Karpas-422 (cell line): ENCODE measurements at regions not wholly inside any gene's neighbourhood (a gene's known extent, or its start where the extent isn't known, plus 50 kb on each side); places are given as distances from the start of the nearest gene placed in this dataset.

Experiments used
- DNase-seq: peaks from one replicate; pipeline ENCODE4 v3.0.0-alpha.2; 2015
- H2AFZ ChIP-seq: fragments of 200-600 bp; sonication (generic); 2 replicates; pipeline ENCODE4 v1.6.1; 2014; ENCODE audit warnings: antibody characterized with exemption, low read length, mixed read lengths
- H3K27ac ChIP-seq: fragments of 200-600 bp; sonication (generic); 2 replicates; pipeline ENCODE4 v1.5.1; 2014; ENCODE audit warnings: mild to moderate bottlenecking, low read length, moderate library complexity
- H3K27me3 ChIP-seq: fragments of 200-600 bp; sonication (generic); 2 replicates; pipeline ENCODE4 v1.6.1; 2014; ENCODE audit warnings: low read length, mixed read lengths
- H3K36me3 ChIP-seq: fragments of 200-600 bp; sonication (generic); 2 replicates; pipeline ENCODE4 v1.6.1; 2014; ENCODE audit warnings: low read length, mixed read lengths; ENCODE audit not compliant: insufficient read depth
- H3K4me1 ChIP-seq: fragments of 200-600 bp; sonication (generic); 2 replicates; pipeline ENCODE4 v1.6.1; 2014; ENCODE audit warnings: mild to moderate bottlenecking, low read length, mixed read lengths
- H3K4me2 ChIP-seq: fragments of 200-600 bp; sonication (generic); 2 replicates; pipeline ENCODE4 v1.6.1; 2014; ENCODE audit warnings: low read length, low read depth, mild to moderate bottlenecking; ENCODE audit not compliant: poor library complexity, severe bottlenecking
- H3K4me3 ChIP-seq: fragments of 200-600 bp; sonication (generic); 2 replicates; pipeline ENCODE4 v1.5.1; 2014; ENCODE audit warnings: mild to moderate bottlenecking, antibody characterized with exemption, low read length, mixed read lengths
- H3K79me2 ChIP-seq: fragments of 200-600 bp; sonication (generic); 2 replicates; pipeline ENCODE4 v1.6.1; 2014; ENCODE audit warnings: mild to moderate bottlenecking, low read length, mixed read lengths
- H3K9ac ChIP-seq: fragments of 200-600 bp; sonication (generic); 2 replicates; pipeline ENCODE4 v1.6.0; 2014; ENCODE audit warnings: low read length
- H3K9me2 ChIP-seq: fragments of 200-600 bp; sonication (generic), shearing (Covaris generic); replicated peaks from 2 replicates; pipeline ENCODE4 v1.6.0; 2014; ENCODE audit warnings: mild to moderate bottlenecking, low read length, moderate library complexity; ENCODE audit not compliant: insufficient read depth
- H3K9me3 ChIP-seq: fragments of 300-700, 200-600 bp; sonication (generic); 2 replicates; pipeline ENCODE4 v1.6.1; 2014; ENCODE audit warnings: low read length, mixed read lengths
- H4K20me1 ChIP-seq: fragments of 200-600 bp; sonication (generic); 2 replicates; pipeline ENCODE4 v1.6.1; 2014; ENCODE audit warnings: mild to moderate bottlenecking, antibody characterized with exemption, low read length, low read depth; ENCODE audit not compliant: insufficient read depth

DNA sequence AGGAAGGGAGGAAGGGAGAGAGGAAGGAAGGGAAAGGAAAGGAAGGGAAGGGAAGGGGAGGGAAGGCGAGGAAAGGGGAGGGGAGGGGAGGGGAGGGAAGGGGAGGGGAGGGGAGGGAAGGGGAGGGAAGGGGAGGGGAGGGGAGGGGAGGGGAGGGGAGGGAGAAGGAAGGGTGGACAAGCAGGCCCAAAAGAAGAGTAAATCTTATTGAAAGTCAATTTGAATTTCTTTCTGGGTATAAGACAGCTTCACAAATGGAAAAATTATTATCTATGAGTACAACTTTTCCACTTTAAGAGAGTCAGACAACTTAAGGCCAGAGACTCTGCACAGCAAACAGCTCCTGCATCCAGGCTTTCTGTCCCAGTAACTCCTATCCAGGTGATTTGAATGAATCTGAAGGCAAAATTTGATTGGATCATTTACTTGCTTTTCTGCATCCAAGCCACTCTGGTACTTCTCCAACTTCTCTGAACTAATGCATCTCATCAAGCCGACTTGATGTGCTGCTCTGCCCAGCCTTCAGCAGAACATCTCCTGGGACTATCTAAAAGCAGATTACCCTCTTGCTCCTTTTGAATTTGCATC lies 363.4 kb upstream of the KIF2A start:
- Histone ChIP-seq H3K4me3 (no peak overlapping the region), H3K9me2 (no peaks in the 10 kb centered on the region), H3K79me2 (no peaks in the 10 kb centered on the region), H3K36me3 (no peaks in the 10 kb centered on the region), H3K4me2 (no peak overlapping the region), H4K20me1 (no peaks in the 10 kb centered on the region), H3K9ac (no peak overlapping the region), H3K9me3 (no peaks in the 10 kb centered on the region), H3K27me3 (no peaks in the 10 kb centered on the region), H2AFZ (no peak overlapping the region), H3K4me1 (no peaks in the 10 kb centered on the region), H3K27ac (no peak overlapping the region)
- DNase-seq = no peak

DNA sequence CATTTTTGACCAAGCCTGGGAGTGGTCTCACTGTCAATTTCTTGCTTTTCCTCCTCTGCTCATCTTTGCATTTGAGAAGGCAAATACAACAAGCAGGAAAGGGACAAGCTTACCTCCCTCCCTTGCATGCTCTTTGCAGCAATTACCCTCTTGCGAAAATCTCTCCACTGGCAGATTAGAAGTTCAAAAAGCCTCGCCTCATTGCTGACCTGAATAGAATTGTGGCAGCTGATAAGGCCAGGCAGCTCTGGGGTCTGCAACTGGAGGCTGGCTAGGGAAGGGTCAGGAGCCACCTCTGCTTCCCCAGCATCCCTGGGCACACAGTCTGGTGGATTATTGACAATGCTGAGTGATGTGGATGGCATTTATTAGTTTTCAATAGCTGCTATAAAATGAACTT lies 362.3 kb upstream of the KIF2A start:
- Histone ChIP-seq H3K9ac (no peak overlapping the region), H4K20me1 (no peaks in the 10 kb centered on the region), H3K9me3 (no peaks in the 10 kb centered on the region), H3K9me2 (no peaks in the 10 kb centered on the region), H2AFZ (no peak overlapping the region), H3K79me2 (no peaks in the 10 kb centered on the region), H3K4me2 (no peak overlapping the region), H3K4me3 (no peak overlapping the region), H3K27ac (no peak overlapping the region), H3K27me3 (no peaks in the 10 kb centered on the region), H3K4me1 (no peaks in the 10 kb centered on the region), H3K36me3 (no peaks in the 10 kb centered on the region)
- no peak for DNase-seq

DNA sequence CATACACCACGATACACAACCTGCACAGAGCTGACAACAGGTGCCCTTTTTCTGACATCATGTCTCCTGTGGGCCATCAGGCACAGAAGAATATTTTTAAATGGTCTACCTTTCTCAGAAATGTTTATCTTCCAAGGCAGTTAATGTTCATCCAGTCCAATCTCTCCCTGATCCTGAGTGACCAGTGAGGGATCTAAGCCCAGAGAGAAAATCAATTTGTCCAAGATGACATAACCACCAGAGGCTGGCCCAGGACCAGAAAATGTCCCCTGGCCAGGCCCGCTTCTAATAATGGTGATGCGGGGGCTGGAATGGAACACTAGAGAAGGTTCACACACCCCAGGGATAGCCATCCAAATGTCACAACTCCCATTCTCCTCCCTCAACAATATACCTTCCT lies 357.9 kb upstream of the KIF2A start:
- H4K20me1 ChIP-seq = no peaks in the 10 kb centered on the region
- no peak overlapping the region for H3K4me3 ChIP-seq
- no peak overlapping the region for H3K27ac ChIP-seq
- H3K27me3 ChIP-seq = no peaks in the 10 kb centered on the region
- H3K9ac ChIP-seq = no peak overlapping the region
- no peak overlapping the region for H2AFZ ChIP-seq
- H3K9me2 ChIP-seq = no peaks in the 10 kb centered on the region
- H3K4me1 ChIP-seq = no peaks in the 10 kb centered on the region
- H3K36me3 ChIP-seq = no peaks in the 10 kb centered on the region
- no peaks in the 10 kb centered on the region for H3K79me2 ChIP-seq
- no peak overlapping the region for H3K4me2 ChIP-seq
- no peaks in the 10 kb centered on the region for H3K9me3 ChIP-seq
- no peak for DNase-seq

DNA sequence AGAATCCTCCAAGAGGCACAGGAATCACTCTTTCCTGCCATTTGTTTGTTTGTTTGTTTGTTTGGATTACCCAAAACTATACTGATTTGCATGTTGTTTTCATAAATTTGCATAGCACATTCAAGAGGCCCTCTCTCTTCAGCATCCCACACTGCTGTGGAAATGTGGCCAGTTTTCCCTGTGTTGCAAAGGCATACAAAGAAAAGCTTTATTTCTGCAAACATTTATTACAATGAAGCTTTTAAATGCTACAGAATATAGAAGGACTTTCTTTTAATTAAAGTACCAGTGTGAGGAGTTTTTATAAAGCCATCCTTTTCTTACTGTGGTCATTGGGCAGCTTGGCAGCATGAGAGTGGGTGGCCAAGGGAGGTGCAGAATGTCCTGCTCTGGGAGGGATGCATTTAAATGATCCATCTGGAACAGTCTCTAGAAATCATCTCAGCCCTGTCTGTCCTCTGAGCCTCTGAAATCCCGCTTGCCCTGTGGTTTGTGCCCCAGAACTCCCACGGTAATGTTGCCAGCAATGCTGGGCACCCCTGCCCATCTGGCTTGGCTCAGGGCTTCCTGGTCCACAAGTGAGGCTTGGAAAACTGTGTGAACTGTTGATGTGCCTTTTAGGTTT lies 356.8 kb upstream of the KIF2A start:
- H2AFZ ChIP-seq = no peak overlapping the region
- no peaks in the 10 kb centered on the region for H3K27me3 ChIP-seq
- no peak for DNase-seq

DNA sequence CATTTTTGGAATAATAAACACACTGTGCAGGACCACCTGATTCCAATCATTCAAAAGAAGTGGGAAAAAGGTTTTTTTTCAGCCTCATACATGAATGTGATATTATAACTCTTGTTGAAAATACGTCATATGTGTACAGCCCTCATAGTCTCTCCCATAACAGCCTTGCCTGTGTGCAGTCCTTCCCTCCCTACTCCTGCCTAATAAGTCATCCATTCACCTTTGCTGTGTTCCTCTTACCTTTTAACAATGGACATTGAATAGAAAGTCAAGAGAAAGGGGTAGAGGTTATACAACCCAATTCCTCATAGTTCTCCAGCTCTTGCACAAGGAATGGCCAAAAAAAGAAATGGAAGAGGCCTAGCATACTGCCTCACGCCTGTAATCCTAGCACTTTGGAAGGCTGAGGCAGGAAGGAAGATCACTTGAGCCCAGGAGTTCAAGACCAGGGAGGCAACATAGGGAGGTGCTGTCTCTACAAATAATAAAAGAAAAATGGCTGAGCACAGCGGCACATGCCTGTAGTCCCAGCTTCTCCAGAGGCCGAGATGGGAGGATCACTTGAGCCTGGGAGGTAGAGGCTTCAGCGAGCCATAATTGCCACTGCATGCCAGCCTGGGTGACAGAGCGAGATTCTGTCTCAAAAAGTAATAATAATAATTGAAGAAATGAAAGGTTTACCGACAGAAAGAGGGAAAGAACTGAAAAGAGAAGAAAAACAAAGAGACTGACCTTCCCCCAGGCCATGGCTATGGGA lies 356.1 kb upstream of the KIF2A start:
- Histone ChIP-seq H3K9me2 (no peaks in the 10 kb centered on the region), H3K27me3 (no peaks in the 10 kb centered on the region), H3K9me3 (no peaks in the 10 kb centered on the region), H4K20me1 (no peaks in the 10 kb centered on the region), H3K9ac (no peak overlapping the region), H3K36me3 (no peaks in the 10 kb centered on the region), H3K27ac (no peak overlapping the region), H3K79me2 (no peaks in the 10 kb centered on the region), H2AFZ (no peak overlapping the region), H3K4me1 (no peaks in the 10 kb centered on the region), H3K4me2 (no peak overlapping the region), H3K4me3 (no peak overlapping the region)
- no peak for DNase-seq

More for the DNA sequence above, 356.8 kb upstream of the KIF2A start:
- no peak overlapping the region for H3K4me3 ChIP-seq
- H3K27ac ChIP-seq = no peak overlapping the region
- no peak overlapping the region for H3K4me2 ChIP-seq
- H3K9me3 ChIP-seq = no peaks in the 10 kb centered on the region
- no peaks in the 10 kb centered on the region for H3K9me2 ChIP-seq
- no peaks in the 10 kb centered on the region for H3K4me1 ChIP-seq
- H3K9ac ChIP-seq = no peak overlapping the region
- no peaks in the 10 kb centered on the region for H4K20me1 ChIP-seq
- no peaks in the 10 kb centered on the region for H3K36me3 ChIP-seq
- no peaks in the 10 kb centered on the region for H3K79me2 ChIP-seq

DNA sequence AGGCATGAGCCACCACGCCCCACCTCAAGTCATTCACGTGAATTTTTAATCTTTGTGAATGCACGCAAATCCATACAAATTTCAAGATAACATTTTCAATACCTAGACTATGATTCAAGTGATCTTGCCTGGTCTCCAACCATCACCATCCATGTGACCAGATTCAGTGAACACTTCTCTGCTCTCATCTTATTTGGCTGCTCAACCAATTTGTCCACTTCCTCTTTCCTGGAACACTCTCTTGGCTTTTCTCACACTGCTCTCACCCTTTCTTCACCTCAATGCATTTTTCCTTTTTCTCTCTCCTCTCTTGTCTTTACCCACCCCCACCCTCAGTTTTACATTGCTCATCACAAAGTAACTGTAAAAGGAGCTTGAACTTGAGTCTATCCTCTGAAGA lies 354.7 kb upstream of the KIF2A start:
- Histone ChIP-seq H3K9me2 (no peaks in the 10 kb centered on the region), H2AFZ (no peak overlapping the region), H4K20me1 (no peaks in the 10 kb centered on the region), H3K4me1 (no peaks in the 10 kb centered on the region), H3K9me3 (no peaks in the 10 kb centered on the region), H3K79me2 (no peaks in the 10 kb centered on the region), H3K4me3 (no peak overlapping the region), H3K4me2 (no peak overlapping the region), H3K9ac (no peak overlapping the region), H3K27me3 (no peaks in the 10 kb centered on the region), H3K27ac (no peak overlapping the region), H3K36me3 (no peaks in the 10 kb centered on the region)
- DNase-seq = no peak

DNA sequence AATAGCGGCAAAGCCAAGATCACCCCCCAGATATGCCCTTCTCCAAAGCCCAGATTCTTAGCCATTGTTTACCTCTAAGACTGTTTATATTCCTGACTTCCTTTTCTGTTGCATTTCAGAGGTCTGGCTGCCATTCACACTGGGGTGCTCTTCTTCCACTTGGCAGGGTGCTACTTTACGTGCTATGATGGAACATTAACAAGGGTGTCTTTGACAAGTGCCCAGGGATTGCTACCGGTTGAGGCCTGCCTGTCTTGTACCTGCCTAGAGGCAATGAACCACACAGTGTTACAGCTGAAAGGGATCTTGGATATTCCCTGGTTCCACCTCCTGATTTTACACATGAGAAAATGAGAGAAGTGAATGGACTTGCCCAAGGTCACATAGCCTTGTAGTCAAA lies 352.1 kb upstream of the KIF2A start:
- Histone ChIP-seq H3K4me1 (no peaks in the 10 kb centered on the region), H3K9ac (no peak overlapping the region), H3K9me2 (no peaks in the 10 kb centered on the region), H3K27me3 (no peaks in the 10 kb centered on the region), H4K20me1 (no peaks in the 10 kb centered on the region), H3K4me3 (no peak overlapping the region), H3K79me2 (no peaks in the 10 kb centered on the region), H3K36me3 (no peaks in the 10 kb centered on the region), H2AFZ (no peak overlapping the region), H3K4me2 (no peak overlapping the region), H3K27ac (no peak overlapping the region), H3K9me3 (no peaks in the 10 kb centered on the region)
- DNase-seq = no peak

DNA sequence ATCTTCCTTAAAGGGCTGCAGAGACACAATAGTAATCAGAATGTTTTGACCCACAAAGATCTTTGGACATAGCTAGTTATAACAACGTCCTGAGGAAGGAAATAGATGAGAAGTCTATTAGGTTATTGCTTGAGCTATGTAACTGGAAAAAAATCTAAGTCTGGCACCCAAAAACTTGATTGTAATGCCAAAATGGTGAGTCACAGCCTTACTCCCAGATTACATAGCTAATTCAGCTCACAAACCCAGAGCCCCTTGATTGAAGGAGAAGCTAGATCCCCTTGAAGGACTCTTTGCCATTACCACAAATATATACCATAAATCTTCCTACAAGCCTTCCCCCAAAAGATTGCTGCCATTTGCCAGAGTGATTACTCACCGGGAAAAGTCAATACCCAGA lies 341.8 kb upstream of the KIF2A start:
- no peak overlapping the region for H3K9ac ChIP-seq
- H3K27me3 ChIP-seq = no peaks in the 10 kb centered on the region
- no peak for DNase-seq
- H3K4me3 ChIP-seq = no peak overlapping the region
- H3K4me2 ChIP-seq = no peak overlapping the region
- H3K36me3 ChIP-seq = no peaks in the 10 kb centered on the region
- H3K79me2 ChIP-seq = no peaks in the 10 kb centered on the region
- H3K27ac ChIP-seq = no peak overlapping the region
- H3K4me1 ChIP-seq = peaks cover 4% of the 10 kb centered on the region
- 0 out of 2 replicates have a peak, but pooled peaks cover 4% of the 10 kb centered on the region for H3K9me2 ChIP-seq
- H3K9me3 ChIP-seq = no peaks in the 10 kb centered on the region
- H4K20me1 ChIP-seq = no peaks in the 10 kb centered on the region
- no peak overlapping the region for H2AFZ ChIP-seq
